ENCODE measurements at regions not wholly inside any gene's neighbourhood (a gene's known extent, or its start where the extent isn't known, plus 50 kb on each side); places are given as distances from the start of the nearest gene placed in this dataset.

- TF ChIP-seq ZNF274 (IDR thresholded peaks at IDR 0.05; ENCODE audit: low read depth, low read length), result no peak
- no peak overlapping the region for H3K4me3 ChIP-seq (ENCODE audit: low read length)
Observed at GRCh38 chr2:215677481-215677880, 241.6 kb upstream of the FN1 start.

DNA sequence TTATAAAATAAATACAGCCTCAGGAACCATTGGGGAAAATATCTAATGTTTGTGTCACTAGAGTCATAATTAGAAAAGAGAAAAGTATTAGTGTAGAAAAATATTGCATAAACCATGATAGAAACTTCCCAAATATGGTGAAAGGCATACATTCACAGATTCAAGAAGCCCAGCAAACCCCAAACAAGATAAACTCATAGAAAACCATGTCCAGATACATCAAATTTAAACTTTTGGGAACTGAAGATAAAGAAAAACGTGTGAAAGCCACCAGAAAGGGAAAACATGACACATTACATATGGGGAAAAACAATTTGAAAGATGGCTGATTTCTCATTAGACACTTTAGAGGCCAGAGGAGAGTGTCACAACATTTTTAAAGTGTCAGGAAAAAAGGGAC lies 236.5 kb upstream of the FN1 start:
- no peak overlapping the region for H3K4me3 ChIP-seq (ENCODE audit: low read length)
- TF ChIP-seq ZNF274 (IDR thresholded peaks at IDR 0.05; ENCODE audit: low read depth, low read length), result no peak

DNA sequence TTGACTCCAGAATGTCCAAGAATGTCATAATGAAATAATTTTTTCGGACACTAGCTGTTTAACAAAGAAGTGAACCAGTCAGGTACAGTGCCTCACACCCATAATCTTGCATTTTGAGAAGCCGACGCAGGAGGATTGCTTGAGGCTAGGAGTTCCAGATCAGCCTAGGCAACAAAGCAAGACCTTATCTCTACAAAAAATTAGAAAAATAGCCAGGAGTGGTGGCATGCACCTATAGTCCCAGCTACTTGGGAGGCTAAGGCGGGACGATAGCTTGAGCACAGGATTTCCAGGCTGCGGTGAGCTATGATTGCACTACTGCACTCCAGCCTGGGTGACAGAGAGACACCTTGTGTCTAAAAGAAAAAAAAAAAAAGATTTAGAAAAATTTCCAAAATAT lies 235.8 kb upstream of the FN1 start:
- no peak overlapping the region for H3K4me3 ChIP-seq (ENCODE audit: low read length)
- no peak for TF ChIP-seq ZNF274 (IDR thresholded peaks at IDR 0.05; ENCODE audit: low read depth, low read length)

DNA sequence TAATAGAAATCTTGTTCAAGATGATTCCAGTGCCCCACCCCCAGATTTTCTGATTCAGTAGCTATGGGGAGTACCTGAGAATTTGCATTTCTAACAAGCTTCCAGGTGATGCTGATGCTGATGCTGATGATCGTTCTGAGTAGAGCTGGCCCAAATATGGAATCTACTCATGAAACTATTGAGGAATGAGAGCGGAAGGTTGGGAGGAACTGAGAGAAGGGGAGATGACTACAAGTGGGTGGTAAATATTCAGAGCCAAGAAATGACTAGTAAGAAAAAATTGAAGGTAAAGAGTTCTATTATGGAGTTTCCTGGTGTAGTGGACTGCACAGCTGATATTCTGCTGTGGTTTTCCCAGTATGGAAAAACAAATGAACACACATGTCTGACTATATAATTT lies 235.4 kb upstream of the FN1 start:
- no peak for TF ChIP-seq ZNF274 (IDR thresholded peaks at IDR 0.05; ENCODE audit: low read depth, low read length)
- no peak overlapping the region for H3K4me3 ChIP-seq (ENCODE audit: low read length)

GRCh38 chr2:215670396-215670795 lies 234.5 kb upstream of the FN1 start:
- no peak for TF ChIP-seq ZNF274 (IDR thresholded peaks at IDR 0.05; ENCODE audit: low read depth, low read length)
- H3K4me3 ChIP-seq (ENCODE audit: low read length), result no peak overlapping the region

GRCh38 chr2:215668378-215668775 lies 232.5 kb upstream of the FN1 start:
- no peak for TF ChIP-seq ZNF274 (IDR thresholded peaks at IDR 0.05; ENCODE audit: low read depth, low read length)
- H3K4me3 ChIP-seq (ENCODE audit: low read length), result no peak overlapping the region

DNA sequence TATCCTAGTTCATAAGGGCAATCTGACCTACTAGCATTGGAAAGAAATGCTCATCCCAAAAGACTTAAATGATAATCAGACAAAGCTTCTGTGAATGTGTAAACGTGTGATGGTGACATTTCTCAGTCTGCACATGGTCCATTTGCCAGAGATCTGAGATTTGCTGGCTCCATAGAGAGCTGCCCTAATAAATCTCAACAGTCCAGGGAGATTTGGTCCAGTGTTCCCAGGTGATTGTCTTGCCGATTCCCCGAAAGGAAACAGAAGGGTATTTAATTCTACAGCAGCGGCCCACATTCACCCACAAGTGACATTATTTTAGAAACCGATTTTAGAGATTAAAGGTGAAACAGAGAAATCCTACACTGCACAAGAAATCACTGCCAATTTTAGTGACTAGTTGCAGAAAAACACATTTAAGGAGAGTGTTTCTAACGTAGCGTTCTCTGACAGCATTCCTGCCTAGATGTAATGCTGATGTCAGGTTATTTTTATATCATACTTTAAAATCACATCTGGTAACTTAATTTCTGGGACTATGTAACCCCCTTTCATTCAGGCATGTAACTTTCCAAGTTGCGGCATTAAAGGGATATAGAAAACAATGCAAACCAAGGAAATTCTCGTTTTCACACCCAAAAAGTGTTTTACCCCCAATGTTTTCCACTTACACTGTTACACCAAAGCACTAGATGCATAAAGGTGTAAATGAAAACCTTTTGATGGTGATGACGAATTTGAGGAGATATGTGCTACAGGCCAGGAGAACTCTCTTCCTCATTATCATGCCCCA lies 231.9 kb upstream of the FN1 start:
- no peak for TF ChIP-seq ZNF274 (IDR thresholded peaks at IDR 0.05; ENCODE audit: low read depth, low read length)

GRCh38 chr2:215664847-215665525 lies 229.1 kb upstream of the FN1 start:
- H3K4me3 ChIP-seq (ENCODE audit: low read length), result no peak overlapping the region
- TF ChIP-seq ZNF274 (IDR thresholded peaks at IDR 0.05; ENCODE audit: low read depth, low read length), result no peak

More for the DNA sequence above, 231.9 kb upstream of the FN1 start:
- no peak overlapping the region for H3K4me3 ChIP-seq (ENCODE audit: low read length)

GRCh38 chr2:215662715-215663114 lies 226.8 kb upstream of the FN1 start:
- no peak overlapping the region for H3K4me3 ChIP-seq (ENCODE audit: low read length)
- TF ChIP-seq ZNF274 (IDR thresholded peaks at IDR 0.05; ENCODE audit: low read depth, low read length), result no peak

DNA sequence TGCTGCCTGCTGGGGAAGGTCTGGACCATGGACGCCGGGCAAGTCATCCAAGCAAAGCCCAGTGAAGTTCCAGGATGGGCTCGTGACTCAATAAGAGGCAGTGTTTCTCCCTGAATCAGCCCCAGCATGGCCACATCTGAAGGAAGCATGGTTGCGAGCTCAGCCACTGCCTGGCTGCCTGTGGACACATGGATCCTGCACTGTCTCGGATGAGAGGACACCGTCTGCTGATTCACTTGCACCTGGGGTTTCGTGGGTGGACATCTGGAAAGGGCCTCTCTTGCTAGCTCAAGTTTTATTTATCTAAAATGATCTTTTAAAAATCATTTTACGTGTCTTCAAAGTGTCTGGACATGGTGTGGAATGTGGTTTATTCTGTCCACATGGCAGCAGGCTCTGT lies 224.8 kb upstream of the FN1 start:
- no peak for TF ChIP-seq ZNF274 (IDR thresholded peaks at IDR 0.05; ENCODE audit: low read depth, low read length)
- H3K4me3 ChIP-seq (ENCODE audit: low read length), result no peak overlapping the region

- no peak for TF ChIP-seq ZNF274 (IDR thresholded peaks at IDR 0.05; ENCODE audit: low read depth, low read length)
- no peak overlapping the region for H3K4me3 ChIP-seq (ENCODE audit: low read length)
Observed at GRCh38 chr2:215659650-215660049, 223.8 kb upstream of the FN1 start.

DNA sequence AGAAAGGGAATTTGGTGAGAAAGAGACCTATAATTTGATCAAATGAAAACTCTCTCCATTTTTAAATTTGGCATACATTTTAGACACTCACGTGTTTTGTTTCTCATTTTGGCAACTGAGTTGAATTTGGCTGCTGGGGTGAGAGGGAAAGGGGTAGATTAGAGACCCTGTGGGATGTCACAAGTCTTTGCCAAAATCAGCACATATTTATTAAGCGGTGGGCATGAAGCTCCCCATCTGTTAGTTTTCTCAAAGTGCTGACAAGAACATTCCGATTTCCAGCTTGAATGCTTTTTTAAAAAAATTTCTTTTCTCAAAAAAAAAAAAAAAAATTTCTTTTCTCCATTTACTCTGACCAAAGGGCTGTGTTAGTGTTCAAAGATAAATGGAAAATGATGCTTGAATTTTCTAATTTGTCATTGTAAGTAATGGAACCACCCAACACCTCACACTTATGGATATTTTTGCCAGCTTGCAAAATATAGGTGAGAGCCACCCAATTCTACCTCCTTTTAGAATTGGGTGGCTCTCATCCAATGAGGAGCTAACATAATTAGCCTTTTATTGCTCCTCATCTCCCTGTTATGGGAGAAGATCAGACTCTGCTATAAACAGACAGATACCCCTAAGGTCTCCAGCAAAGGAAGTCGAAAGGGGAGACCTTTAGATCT lies 222.9 kb upstream of the FN1 start:
- H3K4me3 ChIP-seq (ENCODE audit: low read length), result no peak overlapping the region
- TF ChIP-seq ZNF274 (IDR thresholded peaks at IDR 0.05; ENCODE audit: low read depth, low read length), result no peak

DNA sequence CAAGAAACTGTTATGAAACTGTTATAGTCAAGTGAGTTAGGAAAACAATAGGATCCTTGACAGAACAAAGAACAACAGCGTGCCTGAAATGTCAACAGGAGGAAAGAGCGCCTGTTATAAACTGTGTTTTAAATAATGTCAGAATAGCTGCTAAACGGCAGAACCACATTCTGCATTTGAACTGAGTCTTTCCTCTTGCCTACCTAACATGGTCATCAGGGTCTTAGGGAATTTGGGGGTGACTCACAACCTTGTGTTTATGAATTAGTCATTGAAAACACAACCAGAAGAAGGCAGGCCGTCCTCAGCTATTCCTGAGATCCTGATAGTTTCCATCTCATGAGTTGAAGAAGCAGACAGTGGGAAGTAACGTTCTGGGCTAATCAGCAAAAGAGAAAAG lies 222.0 kb upstream of the FN1 start:
- H3K4me3 ChIP-seq (ENCODE audit: low read length), result no peak overlapping the region
- no peak for TF ChIP-seq ZNF274 (IDR thresholded peaks at IDR 0.05; ENCODE audit: low read depth, low read length)

- no peak overlapping the region for H3K4me3 ChIP-seq (ENCODE audit: low read length)
- TF ChIP-seq ZNF274 (IDR thresholded peaks at IDR 0.05; ENCODE audit: low read depth, low read length), result no peak
Observed at GRCh38 chr2:215654148-215654819, 218.4 kb upstream of the FN1 start.
